GM10248 (cell line): ENCODE measurements at regions not wholly inside any gene's neighbourhood (a gene's known extent, or its start where the extent isn't known, plus 50 kb on each side); places are given as distances from the start of the nearest gene placed in this dataset.

Experiments used
- CTCF ChIA-PET: fragments of 300-600 bp; sonication (Branson Sonifier 250); formaldehyde crosslinking; extraction: SDS; loops from one replicate; lab custom pipeline; 2021; ENCODE audit warnings: antibody characterized with exemption; lab: Yijun Ruan, JAX
- POLR2A ChIA-PET: fragments of 350-650 bp; sonication (Branson Sonifier 250); formaldehyde crosslinking; extraction: SDS; loops from one replicate; lab custom pipeline; 2020; ENCODE audit warnings: antibody characterized with exemption; lab: Yijun Ruan, JAX
- DNase-seq: peaks from one replicate; pipeline ENCODE4 v3.0.0; 2012; ENCODE audit errors: extremely low spot score
- CTCF ChIP-seq: IDR thresholded peaks from 2 replicates; pipeline ENCODE4 v1.5.1; 2012; ENCODE audit warnings: mild to moderate bottlenecking, low read depth; ENCODE audit errors: extremely low read depth, missing control alignments, control extremely low read depth

DNA sequence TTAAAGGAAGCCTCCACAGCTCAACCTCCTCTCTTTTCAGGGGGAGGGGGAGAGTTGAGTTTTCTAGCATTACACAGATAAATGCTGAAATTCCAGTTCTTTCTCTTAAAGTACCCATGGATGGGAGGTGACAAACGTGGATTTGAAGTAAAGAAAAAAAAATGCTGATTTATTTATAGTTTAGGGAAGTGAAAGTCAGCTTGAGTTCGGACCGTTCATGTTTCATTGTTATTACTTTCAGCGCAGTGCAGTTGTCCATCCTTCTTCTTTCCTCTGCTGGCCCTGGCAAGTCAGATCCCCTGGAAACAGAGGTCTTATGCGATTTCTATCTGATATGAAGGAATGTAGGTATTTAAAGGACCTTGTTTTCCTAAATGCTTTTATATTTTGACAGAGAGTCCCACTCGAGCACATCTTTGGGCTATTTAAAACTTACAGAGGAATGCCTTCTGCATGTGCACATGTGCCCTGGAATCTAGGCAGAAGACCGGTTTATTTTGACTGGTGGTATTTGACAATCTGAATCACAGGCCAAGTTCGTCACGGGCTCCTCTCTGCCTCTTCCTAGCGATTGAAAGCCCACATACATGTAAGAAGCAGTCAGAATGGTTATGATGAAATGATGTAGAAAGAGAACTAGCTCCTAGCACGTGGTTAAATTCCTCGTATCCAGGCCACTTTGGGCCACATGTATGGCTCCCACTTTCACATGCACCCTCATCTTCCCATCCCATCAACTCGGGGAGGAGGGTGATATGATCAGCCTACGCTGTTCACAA, 385.2 kb upstream of the KLF4 start:
- POLR2A ChIA-PET = no interaction called here
- CTCF ChIA-PET = interaction anchor here (1.1 to 1.6 kb wide), 4 partner anchors 9 to 450 kb away, joined by 3 to 4 read pairs (median 4); no protein-coding TSS in a partner anchor
- TF ChIP-seq CTCF = no peak
- peak; percentile 28 for DNase-seq

GRCh38 chr9:107874137-107874536, 384.6 kb upstream of the KLF4 start:
- no peak for TF ChIP-seq CTCF
- POLR2A ChIA-PET = no interaction called here

GRCh38 chr9:107872457-107873192, 383.1 kb upstream of the KLF4 start:
- DNase-seq = no peak
- TF ChIP-seq CTCF = no peak
- ChIA-PET POLR2A (no interaction called here), CTCF (interaction anchor here (2.2 kb wide), 1 partner anchor 26 kb away, joined by 6 read pairs; no protein-coding TSS in a partner anchor)

More at GRCh38 chr9:107874137-107874536, 384.6 kb upstream of the KLF4 start:
- no peak for DNase-seq
- CTCF ChIA-PET = interaction anchor here (1.3 to 1.6 kb wide), 2 partner anchors 9 to 10 kb away, joined by 3 to 4 read pairs; no protein-coding TSS in a partner anchor

- POLR2A ChIA-PET = no interaction called here
- no peak for TF ChIP-seq CTCF
- DNase-seq = no peak
- CTCF ChIA-PET = interaction anchor here (2.2 kb wide), 1 partner anchor 27 kb away, joined by 6 read pairs; no protein-coding TSS in a partner anchor
These were observed 381.5 kb upstream of the KLF4 start for GRCh38 chr9:107870927-107871680.

DNA sequence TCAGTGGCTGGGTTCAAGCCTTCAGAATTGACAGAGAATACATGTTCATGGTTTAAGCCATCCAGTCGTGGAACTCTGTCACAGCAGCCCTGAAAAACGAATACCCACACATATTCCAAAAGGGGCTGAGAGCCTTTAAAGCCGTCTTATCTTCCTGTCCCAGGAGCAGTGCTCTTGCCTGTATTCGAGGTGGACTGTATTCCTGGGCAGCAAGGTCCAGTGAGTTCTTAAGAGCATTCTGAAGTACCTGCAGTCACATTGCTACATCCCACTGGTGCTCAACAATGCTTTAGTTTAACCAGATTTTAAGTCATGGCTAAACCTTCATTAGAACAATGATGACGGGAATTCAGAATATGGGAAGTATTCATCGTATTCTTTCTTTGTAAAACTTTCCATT, 380.7 kb upstream of the KLF4 start:
- POLR2A ChIA-PET = no interaction called here
- no peak for TF ChIP-seq CTCF
- no peak for DNase-seq
- CTCF ChIA-PET = interaction anchor here (1.8 kb wide), 1 partner anchor 13 kb away, joined by 4 read pairs; no protein-coding TSS in a partner anchor

DNA sequence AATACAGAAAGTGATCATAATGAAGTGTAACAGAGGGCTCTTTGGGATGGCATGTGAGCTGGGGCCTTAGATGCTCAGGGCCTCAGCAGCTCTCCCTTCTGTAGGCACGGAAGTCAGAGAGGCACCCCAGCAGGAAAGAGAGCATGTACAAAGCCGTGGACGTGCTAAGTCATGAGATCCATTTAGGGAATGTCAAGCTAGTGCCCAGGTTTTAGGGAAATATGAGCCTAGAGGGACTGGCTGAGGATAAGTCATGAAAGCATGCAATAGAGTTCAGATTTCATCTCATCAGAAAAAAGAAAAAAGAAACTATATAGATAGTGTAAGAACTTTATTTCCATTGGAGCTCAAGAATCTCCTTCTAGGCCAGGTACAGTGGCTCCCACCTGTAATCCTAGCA, 379.5 kb upstream of the KLF4 start:
- no peak for DNase-seq
- ChIA-PET CTCF (interaction anchor here (1.8 kb wide), 1 partner anchor 14 kb away, joined by 4 read pairs; no protein-coding TSS in a partner anchor), POLR2A (no interaction called here)
- no peak for TF ChIP-seq CTCF
